DND-41 (cell line): ENCODE measurements at regions not wholly inside any gene's neighbourhood (a gene's known extent, or its start where the extent isn't known, plus 50 kb on each side); places are given as distances from the start of the nearest gene placed in this dataset.

Experiments used
- EZH2 ChIP-seq: IDR thresholded peaks from 3 replicates; pipeline ENCODE4 v1.6.1; 2012; ENCODE audit warnings: borderline replicate concordance, low read depth, mild to moderate bottlenecking, moderate library complexity, low read length, inconsistent platforms; ENCODE audit not compliant: severe bottlenecking
- TF ChIP-seq, protein P1 (sequence below): IDR thresholded peaks from 2 replicates; pipeline ENCODE4 v1.5.1; 2012; ENCODE audit warnings: borderline replicate concordance, low read length, moderate library complexity, mild to moderate bottlenecking; ENCODE audit not compliant: poor library complexity, severe bottlenecking; ENCODE audit errors: extremely low read depth

DNA sequence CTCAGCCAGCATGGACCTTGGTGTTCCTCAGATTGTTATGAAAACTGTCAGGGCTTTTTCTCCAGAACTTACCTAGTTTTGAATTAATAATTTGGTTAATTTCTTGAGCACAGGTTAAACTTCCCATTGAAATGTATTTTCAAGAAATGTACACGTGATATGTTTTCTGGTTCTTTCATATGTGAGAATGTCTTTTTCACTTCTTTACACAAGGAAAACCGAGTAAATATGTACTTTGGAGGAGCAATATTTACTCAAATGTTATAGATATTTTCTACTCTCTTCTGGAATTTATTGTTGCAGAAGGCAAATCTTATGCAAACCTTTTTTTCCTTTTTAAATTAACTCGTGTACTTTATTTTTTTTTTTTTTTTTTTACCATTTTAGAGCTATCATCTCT is 134.3 kb downstream of the AHR start:
- TF ChIP-seq EZH2 = no peak
- TF ChIP-seq, protein P1, sequence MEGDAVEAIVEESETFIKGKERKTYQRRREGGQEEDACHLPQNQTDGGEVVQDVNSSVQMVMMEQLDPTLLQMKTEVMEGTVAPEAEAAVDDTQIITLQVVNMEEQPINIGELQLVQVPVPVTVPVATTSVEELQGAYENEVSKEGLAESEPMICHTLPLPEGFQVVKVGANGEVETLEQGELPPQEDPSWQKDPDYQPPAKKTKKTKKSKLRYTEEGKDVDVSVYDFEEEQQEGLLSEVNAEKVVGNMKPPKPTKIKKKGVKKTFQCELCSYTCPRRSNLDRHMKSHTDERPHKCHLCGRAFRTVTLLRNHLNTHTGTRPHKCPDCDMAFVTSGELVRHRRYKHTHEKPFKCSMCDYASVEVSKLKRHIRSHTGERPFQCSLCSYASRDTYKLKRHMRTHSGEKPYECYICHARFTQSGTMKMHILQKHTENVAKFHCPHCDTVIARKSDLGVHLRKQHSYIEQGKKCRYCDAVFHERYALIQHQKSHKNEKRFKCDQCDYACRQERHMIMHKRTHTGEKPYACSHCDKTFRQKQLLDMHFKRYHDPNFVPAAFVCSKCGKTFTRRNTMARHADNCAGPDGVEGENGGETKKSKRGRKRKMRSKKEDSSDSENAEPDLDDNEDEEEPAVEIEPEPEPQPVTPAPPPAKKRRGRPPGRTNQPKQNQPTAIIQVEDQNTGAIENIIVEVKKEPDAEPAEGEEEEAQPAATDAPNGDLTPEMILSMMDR = no peak
